NCI-H128 (cell line): ENCODE measurements at regions not wholly inside any gene's neighbourhood (a gene's known extent, or its start where the extent isn't known, plus 50 kb on each side); places are given as distances from the start of the nearest gene placed in this dataset.

ENCODE experiments used
- DNase-seq: peaks from one replicate; lab custom pipeline; 2025; ENCODE audit not compliant: unreplicated experiment; lab: John Stamatoyannopoulos, UW

DNA sequence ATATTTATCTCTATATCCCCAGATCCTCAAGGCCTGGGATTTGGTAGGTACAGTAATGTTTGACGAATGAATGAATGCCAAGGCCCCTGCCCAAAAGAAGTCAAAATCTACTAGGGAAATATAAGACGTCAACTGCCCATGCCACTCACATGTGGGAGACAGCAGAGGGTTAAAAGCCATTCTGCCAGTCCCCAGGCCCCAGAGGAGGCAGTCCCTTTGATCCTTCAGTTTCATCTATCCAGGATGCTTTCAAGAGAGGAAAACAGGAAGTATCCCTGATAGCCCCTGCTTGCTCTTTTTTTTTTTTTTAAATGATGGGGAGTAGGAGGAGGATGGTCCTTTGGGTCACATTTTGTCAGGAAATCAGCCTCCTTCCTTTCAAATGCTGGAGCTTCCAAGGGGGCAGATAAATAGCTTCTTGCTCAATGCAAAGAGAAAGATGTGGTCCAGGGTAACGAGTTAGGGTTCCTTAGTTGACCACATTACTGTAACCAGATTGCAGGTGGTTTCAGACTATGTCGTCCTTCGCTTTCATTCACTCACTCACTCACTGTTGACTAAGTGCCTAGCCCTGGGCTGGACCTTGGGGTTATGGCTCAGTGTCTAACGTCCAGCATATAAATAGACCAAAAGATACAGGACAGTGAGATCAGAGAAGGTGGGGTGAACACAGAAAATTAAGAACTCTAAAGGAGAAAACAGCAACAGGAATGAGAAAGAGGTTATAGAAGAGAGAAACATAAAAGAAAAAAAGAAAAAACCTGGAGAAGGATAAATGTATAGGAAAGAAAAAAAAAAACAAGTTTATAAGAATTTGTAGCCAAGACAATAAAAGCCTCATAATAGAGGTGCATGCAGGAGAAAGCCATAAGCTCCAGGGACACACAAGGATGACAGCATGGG lies 64.6 kb upstream of the PIM1 start:
- DNase-seq, result no peak

DNA sequence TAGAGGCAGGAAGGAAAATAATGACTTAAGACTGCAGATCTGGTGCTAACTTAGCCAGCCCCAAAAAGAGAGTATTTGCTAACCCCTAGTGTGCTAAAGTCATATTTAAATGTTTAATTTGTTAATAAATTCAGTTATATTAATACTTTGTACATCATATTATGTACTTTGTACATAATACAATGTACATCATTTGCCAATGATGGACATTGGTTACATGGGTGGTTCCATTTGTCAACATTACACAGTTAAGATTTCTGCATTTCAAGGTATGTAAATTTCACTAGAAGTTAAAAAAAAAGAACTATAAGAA lies 63.9 kb upstream of the PIM1 start:
- DNase-seq, result no peak

GRCh38 chr6:37106554-37106953 lies 63.4 kb upstream of the PIM1 start:
- DNase-seq, result no peak

GRCh38 chr6:37106982-37107491 lies 62.9 kb upstream of the PIM1 start:
- DNase-seq, result no peak

- DNase-seq, result no peak
Observed at GRCh38 chr6:37109714-37110499, 60.0 kb upstream of the PIM1 start.

GRCh38 chr6:37110500-37111461 lies 59.2 kb upstream of the PIM1 start:
- no peak for DNase-seq

DNA sequence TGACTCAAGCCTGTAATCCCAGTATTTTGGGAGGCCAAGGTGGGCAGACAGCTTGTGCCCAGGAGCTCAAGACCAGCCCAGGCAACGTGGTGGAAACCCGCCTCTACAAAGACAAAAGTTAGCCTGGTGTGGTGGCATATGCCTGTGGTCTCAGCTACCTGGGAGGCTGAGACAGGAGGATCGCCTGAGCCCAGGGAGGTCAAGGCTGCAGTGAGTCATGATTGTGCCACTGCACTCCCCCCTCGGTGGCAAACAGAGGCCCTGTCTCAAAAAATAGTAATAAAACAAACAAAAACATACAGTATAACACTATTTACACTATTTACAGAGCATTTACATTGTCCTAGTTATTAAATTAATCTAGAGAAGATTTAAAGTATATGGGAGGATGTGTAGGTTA lies 56.0 kb upstream of the PIM1 start:
- no peak for DNase-seq

DNA sequence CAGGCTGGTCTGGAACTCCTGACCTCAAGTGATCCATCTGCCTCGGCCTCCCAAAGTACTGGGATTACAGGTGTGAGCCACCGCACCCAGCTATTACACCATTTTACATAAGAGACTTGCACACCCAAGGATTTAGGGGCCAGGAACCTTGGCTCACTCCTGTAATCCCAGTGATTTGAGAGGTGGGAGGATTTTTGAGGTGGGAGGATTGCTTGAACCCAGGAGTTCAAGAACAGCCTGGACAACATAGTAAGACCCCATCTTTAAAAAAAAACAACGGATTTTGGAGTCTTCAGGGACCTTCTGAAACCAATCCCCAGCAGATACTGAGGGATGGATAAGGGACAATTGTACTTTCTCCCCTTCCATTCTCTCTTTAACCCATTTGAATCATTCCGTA lies 55.3 kb upstream of the PIM1 start:
- DNase-seq, result no peak

DNA sequence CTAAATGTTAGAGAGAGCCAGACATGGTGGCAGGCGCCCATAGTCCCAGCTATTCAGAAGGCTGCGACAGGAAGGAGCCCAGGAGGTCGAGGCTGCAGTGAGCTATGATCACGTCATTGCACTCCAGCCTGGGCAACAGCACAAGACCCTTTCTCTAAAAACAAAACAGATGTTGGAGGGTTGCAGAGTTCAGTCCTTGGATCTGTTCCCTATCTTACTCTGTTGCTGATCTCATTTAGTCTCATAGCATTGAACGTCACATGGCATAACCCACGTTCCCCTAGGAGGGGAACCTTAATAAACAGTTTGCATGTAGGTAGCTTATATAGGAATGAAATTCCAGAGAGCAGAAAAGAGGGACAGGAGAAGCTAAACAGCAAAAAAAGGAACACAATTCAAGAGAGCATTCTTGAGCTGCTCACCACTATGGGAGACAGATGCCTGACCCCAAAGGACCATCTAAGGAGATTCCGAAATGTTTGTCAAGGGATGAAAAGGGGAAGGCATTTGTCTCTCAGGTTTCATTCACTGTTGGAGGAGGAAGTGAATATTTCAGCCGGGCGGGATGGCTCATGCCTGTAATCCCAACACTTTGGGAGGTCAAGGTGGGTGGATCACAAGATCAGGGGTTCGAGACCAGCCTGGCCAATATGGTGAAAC lies 54.6 kb upstream of the PIM1 start:
- DNase-seq, result no peak

- no peak for DNase-seq
Observed at GRCh38 chr6:37116326-37116725, 53.6 kb upstream of the PIM1 start.

DNA sequence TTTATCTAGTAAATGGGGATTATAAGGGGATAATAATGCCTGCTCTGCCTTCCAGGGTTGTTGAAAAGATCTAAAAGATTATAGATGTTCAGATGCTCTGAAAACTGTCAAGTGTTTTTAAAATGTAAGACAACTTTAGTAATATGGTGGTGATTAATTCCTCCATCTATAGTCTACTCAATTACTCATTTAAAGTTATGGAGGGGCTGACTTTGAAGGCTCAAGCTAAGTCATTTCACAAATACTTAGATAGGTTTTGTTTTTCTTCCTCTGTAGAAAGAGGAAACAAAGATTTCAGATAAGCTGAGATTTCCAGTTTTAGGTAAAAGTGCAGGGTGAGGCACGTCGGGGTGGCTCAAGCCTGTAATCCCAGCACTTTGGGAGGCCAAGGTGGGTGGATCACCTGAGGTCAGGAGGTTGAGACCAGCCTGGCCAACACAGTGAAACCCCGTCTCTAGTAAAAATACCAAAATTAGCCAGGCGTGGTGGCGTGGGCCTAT lies 50.5 kb upstream of the PIM1 start:
- no peak for DNase-seq
